ENCODE measurements at regions not wholly inside any gene's neighbourhood (a gene's known extent, or its start where the extent isn't known, plus 50 kb on each side); places are given as distances from the start of the nearest gene placed in this dataset.

DNA sequence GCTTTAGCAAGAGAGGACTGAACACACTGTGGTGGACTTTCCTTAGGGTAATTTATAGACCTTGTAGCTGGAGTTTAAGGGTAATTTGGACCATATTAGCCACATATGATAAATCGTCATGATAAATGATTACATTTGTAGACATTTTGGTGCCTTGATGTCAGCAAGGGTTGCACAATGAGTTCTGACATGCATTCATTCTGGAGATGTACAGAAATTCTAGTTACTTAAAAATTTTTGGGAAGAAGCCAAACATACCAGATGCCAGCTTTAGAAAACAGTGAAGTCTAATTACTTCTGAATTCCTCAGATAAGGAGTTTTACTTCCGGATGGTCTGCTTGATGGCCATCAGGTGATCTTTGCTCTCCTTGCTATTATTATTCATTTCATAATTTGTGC, 653.1 kb downstream of the TBC1D32 start:
- Histone ChIP-seq H3K27ac (ENCODE audit: extremely low read depth, low read depth, low read length) (no peak overlapping the region), H3K36me3 (ENCODE audit: control insufficient read depth in 2 of 2, insufficient read depth in 1 of 2, low read length in 2 of 2) (no peaks in the 10 kb centered on the region), H3K9me3 (ENCODE audit: control insufficient read depth, insufficient read depth, low read depth, low read length) (no peaks in the 10 kb centered on the region), H3K4me3 (ENCODE audit: low read depth, low read length) (no peak overlapping the region), H3K4me1 (ENCODE audit: control insufficient read depth, insufficient read depth, low read length) (no peaks in the 10 kb centered on the region)
- ChIA-PET POLR2A (no interaction called here), CTCF (no interaction called here)
- TF ChIP-seq ZFP37 (tag by site-specific recombination; IDR thresholded peaks at IDR 0.05) (no peak), ZNF76 (tag by site-specific recombination; IDR thresholded peaks at IDR 0.05; ENCODE audit: borderline replicate concordance, low read depth) (no peak), ZNF561 (tag by site-specific recombination; IDR thresholded peaks at IDR 0.05; ENCODE audit: borderline replicate concordance) (no peak), ZNF768 (tag by site-specific recombination; IDR thresholded peaks at IDR 0.05) (no peak), ZNF837 (tag by site-specific recombination; IDR thresholded peaks at IDR 0.05) (no peak), ZNF624 (tag by site-specific recombination; IDR thresholded peaks at IDR 0.05) (no peak), KLF8 (tag by site-specific recombination; IDR thresholded peaks at IDR 0.05) (no peak), WT1 (tag by site-specific recombination; IDR thresholded peaks at IDR 0.05) (no peak), YY2 (tag by site-specific recombination; IDR thresholded peaks at IDR 0.05) (no peak), ZNF670 (tag by site-specific recombination; IDR thresholded peaks at IDR 0.05; ENCODE audit: low read depth) (no peak)
- TF ChIP-seq, protein P1, sequence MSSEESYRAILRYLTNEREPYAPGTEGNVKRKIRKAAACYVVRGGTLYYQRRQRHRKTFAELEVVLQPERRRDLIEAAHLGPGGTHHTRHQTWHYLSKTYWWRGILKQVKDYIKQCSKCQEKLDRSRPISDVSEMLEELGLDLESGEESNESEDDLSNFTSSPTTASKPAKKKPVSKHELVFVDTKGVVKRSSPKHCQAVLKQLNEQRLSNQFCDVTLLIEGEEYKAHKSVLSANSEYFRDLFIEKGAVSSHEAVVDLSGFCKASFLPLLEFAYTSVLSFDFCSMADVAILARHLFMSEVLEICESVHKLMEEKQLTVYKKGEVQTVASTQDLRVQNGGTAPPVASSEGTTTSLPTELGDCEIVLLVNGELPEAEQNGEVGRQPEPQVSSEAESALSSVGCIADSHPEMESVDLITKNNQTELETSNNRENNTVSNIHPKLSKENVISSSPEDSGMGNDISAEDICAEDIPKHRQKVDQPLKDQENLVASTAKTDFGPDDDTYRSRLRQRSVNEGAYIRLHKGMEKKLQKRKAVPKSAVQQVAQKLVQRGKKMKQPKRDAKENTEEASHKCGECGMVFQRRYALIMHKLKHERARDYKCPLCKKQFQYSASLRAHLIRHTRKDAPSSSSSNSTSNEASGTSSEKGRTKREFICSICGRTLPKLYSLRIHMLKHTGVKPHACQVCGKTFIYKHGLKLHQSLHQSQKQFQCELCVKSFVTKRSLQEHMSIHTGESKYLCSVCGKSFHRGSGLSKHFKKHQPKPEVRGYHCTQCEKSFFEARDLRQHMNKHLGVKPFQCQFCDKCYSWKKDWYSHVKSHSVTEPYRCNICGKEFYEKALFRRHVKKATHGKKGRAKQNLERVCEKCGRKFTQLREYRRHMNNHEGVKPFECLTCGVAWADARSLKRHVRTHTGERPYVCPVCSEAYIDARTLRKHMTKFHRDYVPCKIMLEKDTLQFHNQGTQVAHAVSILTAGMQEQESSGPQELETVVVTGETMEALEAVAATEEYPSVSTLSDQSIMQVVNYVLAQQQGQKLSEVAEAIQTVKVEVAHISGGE (tag by site-specific recombination; conservative IDR thresholded peaks at IDR 0.05; ENCODE audit: low read depth): no peak
- TF ChIP-seq, protein P2, sequence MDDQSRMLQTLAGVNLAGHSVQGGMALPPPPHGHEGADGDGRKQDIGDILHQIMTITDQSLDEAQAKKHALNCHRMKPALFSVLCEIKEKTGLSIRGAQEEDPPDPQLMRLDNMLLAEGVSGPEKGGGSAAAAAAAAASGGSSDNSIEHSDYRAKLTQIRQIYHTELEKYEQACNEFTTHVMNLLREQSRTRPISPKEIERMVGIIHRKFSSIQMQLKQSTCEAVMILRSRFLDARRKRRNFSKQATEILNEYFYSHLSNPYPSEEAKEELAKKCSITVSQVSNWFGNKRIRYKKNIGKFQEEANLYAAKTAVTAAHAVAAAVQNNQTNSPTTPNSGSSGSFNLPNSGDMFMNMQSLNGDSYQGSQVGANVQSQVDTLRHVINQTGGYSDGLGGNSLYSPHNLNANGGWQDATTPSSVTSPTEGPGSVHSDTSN (CRISPR knock-in tag; IDR thresholded peaks at IDR 0.05): no peak
- TF ChIP-seq, protein P3, sequence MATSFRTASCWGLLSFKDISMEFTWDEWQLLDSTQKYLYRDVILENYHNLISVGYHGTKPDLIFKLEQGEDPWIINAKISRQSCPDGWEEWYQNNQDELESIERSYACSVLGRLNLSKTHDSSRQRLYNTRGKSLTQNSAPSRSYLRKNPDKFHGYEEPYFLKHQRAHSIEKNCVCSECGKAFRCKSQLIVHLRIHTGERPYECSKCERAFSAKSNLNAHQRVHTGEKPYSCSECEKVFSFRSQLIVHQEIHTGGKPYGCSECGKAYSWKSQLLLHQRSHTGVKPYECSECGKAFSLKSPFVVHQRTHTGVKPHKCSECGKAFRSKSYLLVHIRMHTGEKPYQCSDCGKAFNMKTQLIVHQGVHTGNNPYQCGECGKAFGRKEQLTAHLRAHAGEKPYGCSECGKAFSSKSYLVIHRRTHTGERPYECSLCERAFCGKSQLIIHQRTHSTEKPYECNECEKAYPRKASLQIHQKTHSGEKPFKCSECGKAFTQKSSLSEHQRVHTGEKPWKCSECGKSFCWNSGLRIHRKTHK (tag by site-specific recombination; IDR thresholded peaks at IDR 0.05): no peak

DNA sequence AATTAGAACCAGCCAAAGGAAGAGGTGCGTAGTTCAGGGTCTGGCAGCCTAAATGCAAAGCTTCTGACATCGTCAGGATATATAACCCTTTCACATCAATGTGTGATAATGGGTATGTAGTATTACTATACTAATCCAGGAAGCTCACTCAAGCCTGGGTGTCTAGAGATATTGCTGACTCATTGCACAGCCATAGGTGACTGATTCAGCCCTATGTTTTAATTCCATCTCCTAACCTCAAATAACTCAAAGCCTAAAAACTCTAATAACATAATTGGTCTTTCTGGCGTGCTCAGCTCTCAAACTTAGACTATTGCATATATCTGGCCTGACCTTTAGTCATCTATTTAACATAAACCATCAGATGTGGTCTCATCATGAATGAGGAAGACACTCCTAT, 658.4 kb downstream of the TBC1D32 start:
- TF ChIP-seq REPIN1 (tag by site-specific recombination; IDR thresholded peaks at IDR 0.05; ENCODE audit: low read depth) (no peak), ZNF274 (IDR thresholded peaks at IDR 0.05; ENCODE audit: low read length) (no peak), ZNF274 (tag by site-specific recombination; IDR thresholded peaks at IDR 0.05; ENCODE audit: borderline replicate concordance) (no peak), MYNN (tag by site-specific recombination; IDR thresholded peaks at IDR 0.05; ENCODE audit: borderline replicate concordance) (no peak), ZNF677 (tag by site-specific recombination; IDR thresholded peaks at IDR 0.05) (no peak), PRDM1 (tag by site-specific recombination; IDR thresholded peaks at IDR 0.05) (no peak), ZNF48 (tag by site-specific recombination; IDR thresholded peaks at IDR 0.05) (no peak), ZNF324 (tag by site-specific recombination; IDR thresholded peaks at IDR 0.05) (no peak), ZNF184 (tag by site-specific recombination; IDR thresholded peaks at IDR 0.05) (no peak), ZXDB (tag by site-specific recombination; IDR thresholded peaks at IDR 0.05) (no peak), ZNF292 (tag by site-specific recombination; IDR thresholded peaks at IDR 0.05; ENCODE audit: borderline replicate concordance, low read depth) (no peak)
- TF ChIP-seq, protein P4, sequence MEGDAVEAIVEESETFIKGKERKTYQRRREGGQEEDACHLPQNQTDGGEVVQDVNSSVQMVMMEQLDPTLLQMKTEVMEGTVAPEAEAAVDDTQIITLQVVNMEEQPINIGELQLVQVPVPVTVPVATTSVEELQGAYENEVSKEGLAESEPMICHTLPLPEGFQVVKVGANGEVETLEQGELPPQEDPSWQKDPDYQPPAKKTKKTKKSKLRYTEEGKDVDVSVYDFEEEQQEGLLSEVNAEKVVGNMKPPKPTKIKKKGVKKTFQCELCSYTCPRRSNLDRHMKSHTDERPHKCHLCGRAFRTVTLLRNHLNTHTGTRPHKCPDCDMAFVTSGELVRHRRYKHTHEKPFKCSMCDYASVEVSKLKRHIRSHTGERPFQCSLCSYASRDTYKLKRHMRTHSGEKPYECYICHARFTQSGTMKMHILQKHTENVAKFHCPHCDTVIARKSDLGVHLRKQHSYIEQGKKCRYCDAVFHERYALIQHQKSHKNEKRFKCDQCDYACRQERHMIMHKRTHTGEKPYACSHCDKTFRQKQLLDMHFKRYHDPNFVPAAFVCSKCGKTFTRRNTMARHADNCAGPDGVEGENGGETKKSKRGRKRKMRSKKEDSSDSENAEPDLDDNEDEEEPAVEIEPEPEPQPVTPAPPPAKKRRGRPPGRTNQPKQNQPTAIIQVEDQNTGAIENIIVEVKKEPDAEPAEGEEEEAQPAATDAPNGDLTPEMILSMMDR (tag by site-specific recombination; IDR thresholded peaks at IDR 0.05): no peak
- TF ChIP-seq, protein P5, sequence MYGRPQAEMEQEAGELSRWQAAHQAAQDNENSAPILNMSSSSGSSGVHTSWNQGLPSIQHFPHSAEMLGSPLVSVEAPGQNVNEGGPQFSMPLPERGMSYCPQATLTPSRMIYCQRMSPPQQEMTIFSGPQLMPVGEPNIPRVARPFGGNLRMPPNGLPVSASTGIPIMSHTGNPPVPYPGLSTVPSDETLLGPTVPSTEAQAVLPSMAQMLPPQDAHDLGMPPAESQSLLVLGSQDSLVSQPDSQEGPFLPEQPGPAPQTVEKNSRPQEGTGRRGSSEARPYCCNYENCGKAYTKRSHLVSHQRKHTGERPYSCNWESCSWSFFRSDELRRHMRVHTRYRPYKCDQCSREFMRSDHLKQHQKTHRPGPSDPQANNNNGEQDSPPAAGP (tag by site-specific recombination; IDR thresholded peaks at IDR 0.05): no peak
- Histone ChIP-seq H3K4me3 (ENCODE audit: low read depth, low read length) (no peak overlapping the region), H3K4me1 (ENCODE audit: control insufficient read depth, insufficient read depth, low read length) (no peaks in the 10 kb centered on the region), H3K36me3 (ENCODE audit: control insufficient read depth in 2 of 2, insufficient read depth in 1 of 2, low read length in 2 of 2) (no peaks in the 10 kb centered on the region), H3K9me3 (ENCODE audit: control insufficient read depth, insufficient read depth, low read depth, low read length) (no peaks in the 10 kb centered on the region), H3K27ac (ENCODE audit: extremely low read depth, low read depth, low read length) (no peak overlapping the region)
- POLR2A ChIA-PET: no interaction called here
- CTCF ChIA-PET: no interaction called here

Data from HEK293 (cell line).